Neural cell (in vitro differentiated cells): ENCODE measurements at regions not wholly inside any gene's neighbourhood (a gene's known extent, or its start where the extent isn't known, plus 50 kb on each side); places are given as distances from the start of the nearest gene placed in this dataset.

Source experiments
- H2AFZ ChIP-seq: fragments of 200-600, 300-800 bp; sonication (generic), shearing (Covaris generic); 2 replicates; pipeline ENCODE4 v1.6.0; 2014; ENCODE audit warnings: low read depth, mild to moderate bottlenecking, antibody characterized with exemption, low read length, moderate library complexity
- H3F3A ChIP-seq: fragments of 200-600 bp; shearing (Covaris generic); 2 replicates; pipeline ENCODE4 v1.6.1; 2016; ENCODE audit warnings: mild to moderate bottlenecking, moderate library complexity, mixed read lengths, antibody characterized with exemption, low read length; ENCODE audit not compliant: insufficient read depth, poor library complexity, severe bottlenecking
- H3K27ac ChIP-seq: fragments of 200-600, 300-800 bp; sonication (generic), shearing (Covaris generic); 2 replicates; pipeline ENCODE4 v1.5.1; 2014; ENCODE audit warnings: mild to moderate bottlenecking, low read length, moderate library complexity
- H3K27me3 ChIP-seq: fragments of 300-800, 200-600 bp; sonication (generic), shearing (Covaris generic); 2 replicates; pipeline ENCODE4 v1.6.0; 2014; ENCODE audit warnings: mild to moderate bottlenecking, low read depth, low read length, moderate library complexity; ENCODE audit not compliant: insufficient read depth
- H3K36me3 ChIP-seq: fragments of 300-800, 200-600 bp; sonication (generic), shearing (Covaris generic); 2 replicates; pipeline ENCODE4 v1.5.1; 2014; ENCODE audit warnings: mild to moderate bottlenecking, antibody characterized with exemption, low read length, moderate library complexity; ENCODE audit not compliant: insufficient read depth
- H3K4me2 ChIP-seq: fragments of 300-800, 200-600 bp; sonication (generic), shearing (Covaris generic); 2 replicates; pipeline ENCODE4 v1.6.0; 2014; ENCODE audit warnings: mild to moderate bottlenecking, low read length
- H3K4me3 ChIP-seq: fragments of 300-800, 200-600 bp; sonication (generic), shearing (Covaris generic); 2 replicates; pipeline ENCODE4 v1.5.1; 2014; ENCODE audit warnings: mild to moderate bottlenecking, low read length, moderate library complexity
- H3K79me2 ChIP-seq: fragments of 200-600 bp; shearing (Covaris generic); replicated peaks from 2 replicates; pipeline ENCODE4 v1.6.0; 2014; ENCODE audit warnings: mild to moderate bottlenecking, low read length, moderate library complexity; ENCODE audit not compliant: insufficient read depth
- H3K9ac ChIP-seq: fragments of 300-800, 200-600 bp; sonication (generic), shearing (Covaris generic); 2 replicates; pipeline ENCODE4 v1.6.1; 2016; ENCODE audit warnings: mild to moderate bottlenecking, low read length, mixed read lengths
- H3K9me2 ChIP-seq: fragments of 200-600 bp; shearing (Covaris generic); 2 replicates; pipeline ENCODE4 v1.6.1; 2016; ENCODE audit warnings: mild to moderate bottlenecking, low read length, mixed read lengths; ENCODE audit not compliant: insufficient read depth
- H3K9me3 ChIP-seq: fragments of 200-600, 300-800 bp; sonication (generic), shearing (Covaris generic); 2 replicates; pipeline ENCODE4 v1.6.1; 2016; ENCODE audit warnings: mild to moderate bottlenecking, mixed run types, low read length, moderate library complexity, mixed read lengths
- H4K20me1 ChIP-seq: fragments of 200-600 bp; shearing (Covaris generic); 2 replicates; pipeline ENCODE4 v1.6.1; 2016; ENCODE audit warnings: mild to moderate bottlenecking, mixed run types; ENCODE audit not compliant: insufficient read depth
- EP300 ChIP-seq: fragments of 450-650 bp; conservative IDR thresholded peaks from 2 replicates; pipeline ENCODE4 v1.6.1; 2014; ENCODE audit warnings: antibody characterized with exemption, mild to moderate bottlenecking, moderate library complexity; ENCODE audit not compliant: poor library complexity, severe bottlenecking
- EZH2 ChIP-seq: fragments of 200-600, 300-800 bp; shearing (Covaris generic), sonication (generic); IDR thresholded peaks from 2 replicates; pipeline ENCODE4 v1.6.1; 2014; ENCODE audit warnings: antibody characterized with exemption, low read length, borderline replicate concordance, mild to moderate bottlenecking; ENCODE audit not compliant: insufficient read depth, poor library complexity, severe bottlenecking
- MXI1 ChIP-seq: fragments of 450-650 bp; conservative IDR thresholded peaks from 2 replicates; pipeline ENCODE4 v1.6.1; 2014; ENCODE audit warnings: antibody characterized with exemption, mild to moderate bottlenecking; ENCODE audit not compliant: poor library complexity, severe bottlenecking
- POLR2AphosphoS5 ChIP-seq: IDR thresholded peaks from 2 replicates; pipeline ENCODE4 v1.6.1; 2012
- RAD21 ChIP-seq: fragments of 450-650 bp; conservative IDR thresholded peaks from 2 replicates; pipeline ENCODE4 v1.6.1; 2014; ENCODE audit warnings: antibody characterized with exemption, mild to moderate bottlenecking, moderate library complexity
- SMC3 ChIP-seq: fragments of 450-650 bp; conservative IDR thresholded peaks from 2 replicates; pipeline ENCODE4 v1.6.1; 2014; ENCODE audit warnings: antibody characterized with exemption, mild to moderate bottlenecking, moderate library complexity; ENCODE audit not compliant: poor library complexity
- TAF1 ChIP-seq: IDR thresholded peaks from 2 replicates; pipeline ENCODE4 v1.6.1; 2012; ENCODE audit warnings: low read depth
- TF ChIP-seq, protein P1 (sequence below): fragments of 450-650 bp; IDR thresholded peaks from 2 replicates; pipeline ENCODE4 v1.5.1; 2014; ENCODE audit warnings: antibody characterized with exemption, mild to moderate bottlenecking, moderate library complexity; ENCODE audit not compliant: poor library complexity, severe bottlenecking
- TF ChIP-seq, protein P2 (sequence below): IDR thresholded peaks from 2 replicates; pipeline ENCODE4 v1.6.1; 2012; ENCODE audit warnings: borderline replicate concordance

DNA sequence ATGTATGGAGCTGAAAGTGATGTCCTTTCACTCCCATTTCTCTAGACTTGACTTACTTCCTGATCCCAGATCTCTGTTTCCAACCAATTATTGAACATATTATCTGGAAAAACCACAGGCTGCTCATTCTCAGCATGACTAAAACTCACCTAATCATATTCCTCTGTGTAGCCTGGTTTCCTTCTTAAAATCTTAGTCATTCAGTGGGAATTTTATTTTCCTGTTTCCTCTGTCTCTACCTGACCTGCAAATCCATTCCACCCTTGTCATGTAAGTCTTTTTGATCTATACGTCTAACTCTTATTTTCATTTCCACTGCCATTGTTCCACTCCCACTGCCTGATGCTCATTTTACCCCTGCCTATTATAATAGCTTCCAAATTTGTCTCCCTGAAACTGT is 67.9 kb upstream of the APOBEC4 start:
- no peaks in the 10 kb centered on the region for H3K9me3 ChIP-seq
- H3K27me3 ChIP-seq, result no peaks in the 10 kb centered on the region
- H2AFZ ChIP-seq, result no peak overlapping the region
- no peaks in the 10 kb centered on the region for H3K9me2 ChIP-seq
- H3F3A ChIP-seq, result no peaks in the 10 kb centered on the region
- H3K79me2 ChIP-seq, result no peaks in the 10 kb centered on the region
- H3K4me3 ChIP-seq, result no peak overlapping the region
- H3K27ac ChIP-seq, result no peak overlapping the region
- H3K4me2 ChIP-seq, result no peak overlapping the region
- no peak overlapping the region for H3K9ac ChIP-seq
- TF ChIP-seq RAD21 (no peak), EP300 (no peak), SMC3 (no peak), POLR2AphosphoS5 (no peak), MXI1 (no peak), TAF1 (no peak), EZH2 (no peak)
- TF ChIP-seq, protein P1, sequence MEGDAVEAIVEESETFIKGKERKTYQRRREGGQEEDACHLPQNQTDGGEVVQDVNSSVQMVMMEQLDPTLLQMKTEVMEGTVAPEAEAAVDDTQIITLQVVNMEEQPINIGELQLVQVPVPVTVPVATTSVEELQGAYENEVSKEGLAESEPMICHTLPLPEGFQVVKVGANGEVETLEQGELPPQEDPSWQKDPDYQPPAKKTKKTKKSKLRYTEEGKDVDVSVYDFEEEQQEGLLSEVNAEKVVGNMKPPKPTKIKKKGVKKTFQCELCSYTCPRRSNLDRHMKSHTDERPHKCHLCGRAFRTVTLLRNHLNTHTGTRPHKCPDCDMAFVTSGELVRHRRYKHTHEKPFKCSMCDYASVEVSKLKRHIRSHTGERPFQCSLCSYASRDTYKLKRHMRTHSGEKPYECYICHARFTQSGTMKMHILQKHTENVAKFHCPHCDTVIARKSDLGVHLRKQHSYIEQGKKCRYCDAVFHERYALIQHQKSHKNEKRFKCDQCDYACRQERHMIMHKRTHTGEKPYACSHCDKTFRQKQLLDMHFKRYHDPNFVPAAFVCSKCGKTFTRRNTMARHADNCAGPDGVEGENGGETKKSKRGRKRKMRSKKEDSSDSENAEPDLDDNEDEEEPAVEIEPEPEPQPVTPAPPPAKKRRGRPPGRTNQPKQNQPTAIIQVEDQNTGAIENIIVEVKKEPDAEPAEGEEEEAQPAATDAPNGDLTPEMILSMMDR, result no peak
- TF ChIP-seq, protein P2, sequence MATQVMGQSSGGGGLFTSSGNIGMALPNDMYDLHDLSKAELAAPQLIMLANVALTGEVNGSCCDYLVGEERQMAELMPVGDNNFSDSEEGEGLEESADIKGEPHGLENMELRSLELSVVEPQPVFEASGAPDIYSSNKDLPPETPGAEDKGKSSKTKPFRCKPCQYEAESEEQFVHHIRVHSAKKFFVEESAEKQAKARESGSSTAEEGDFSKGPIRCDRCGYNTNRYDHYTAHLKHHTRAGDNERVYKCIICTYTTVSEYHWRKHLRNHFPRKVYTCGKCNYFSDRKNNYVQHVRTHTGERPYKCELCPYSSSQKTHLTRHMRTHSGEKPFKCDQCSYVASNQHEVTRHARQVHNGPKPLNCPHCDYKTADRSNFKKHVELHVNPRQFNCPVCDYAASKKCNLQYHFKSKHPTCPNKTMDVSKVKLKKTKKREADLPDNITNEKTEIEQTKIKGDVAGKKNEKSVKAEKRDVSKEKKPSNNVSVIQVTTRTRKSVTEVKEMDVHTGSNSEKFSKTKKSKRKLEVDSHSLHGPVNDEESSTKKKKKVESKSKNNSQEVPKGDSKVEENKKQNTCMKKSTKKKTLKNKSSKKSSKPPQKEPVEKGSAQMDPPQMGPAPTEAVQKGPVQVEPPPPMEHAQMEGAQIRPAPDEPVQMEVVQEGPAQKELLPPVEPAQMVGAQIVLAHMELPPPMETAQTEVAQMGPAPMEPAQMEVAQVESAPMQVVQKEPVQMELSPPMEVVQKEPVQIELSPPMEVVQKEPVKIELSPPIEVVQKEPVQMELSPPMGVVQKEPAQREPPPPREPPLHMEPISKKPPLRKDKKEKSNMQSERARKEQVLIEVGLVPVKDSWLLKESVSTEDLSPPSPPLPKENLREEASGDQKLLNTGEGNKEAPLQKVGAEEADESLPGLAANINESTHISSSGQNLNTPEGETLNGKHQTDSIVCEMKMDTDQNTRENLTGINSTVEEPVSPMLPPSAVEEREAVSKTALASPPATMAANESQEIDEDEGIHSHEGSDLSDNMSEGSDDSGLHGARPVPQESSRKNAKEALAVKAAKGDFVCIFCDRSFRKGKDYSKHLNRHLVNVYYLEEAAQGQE, result no peak
- no peaks in the 10 kb centered on the region for H3K36me3 ChIP-seq
- H4K20me1 ChIP-seq, result no peaks in the 10 kb centered on the region

DNA sequence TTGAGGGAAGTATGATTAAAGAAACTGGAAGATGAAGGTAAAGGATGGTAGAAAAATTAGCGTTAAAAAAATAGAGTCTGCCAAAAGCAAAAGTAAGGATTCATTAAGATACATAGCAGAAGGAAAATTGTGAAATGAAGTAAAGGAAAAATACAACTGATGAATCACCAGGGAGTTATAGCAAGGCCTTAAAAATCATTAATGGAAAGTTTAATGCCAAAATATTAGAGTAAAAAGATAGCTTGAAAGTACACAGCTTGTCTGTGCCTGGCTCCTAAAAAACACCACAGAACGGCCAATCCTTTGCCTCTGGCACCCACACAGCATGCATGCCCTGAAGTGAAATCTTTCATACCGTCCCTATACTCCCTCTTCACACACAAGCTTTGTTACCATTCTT is 66.9 kb upstream of the APOBEC4 start:
- Histone ChIP-seq H3K9ac (no peak overlapping the region), H3K4me2 (no peak overlapping the region), H3F3A (no peaks in the 10 kb centered on the region), H3K27ac (no peak overlapping the region), H3K79me2 (no peaks in the 10 kb centered on the region), H2AFZ (no peak overlapping the region), H3K9me3 (no peaks in the 10 kb centered on the region), H3K27me3 (no peaks in the 10 kb centered on the region), H3K9me2 (no peaks in the 10 kb centered on the region), H3K4me3 (no peak overlapping the region), H4K20me1 (no peaks in the 10 kb centered on the region), H3K36me3 (no peaks in the 10 kb centered on the region)
- no peak for TF ChIP-seq TAF1
- no peak for TF ChIP-seq POLR2AphosphoS5
- no peak for TF ChIP-seq EP300
- no peak for TF ChIP-seq MXI1
- no peak for TF ChIP-seq RAD21
- TF ChIP-seq SMC3, result no peak
- no peak for TF ChIP-seq EZH2
- TF ChIP-seq, protein P1, result no peak
- TF ChIP-seq, protein P2, result no peak
